ENCODE measurements at regions not wholly inside any gene's neighbourhood (a gene's known extent, or its start where the extent isn't known, plus 50 kb on each side); places are given as distances from the start of the nearest gene placed in this dataset.

- TF ChIP-seq CTCF (IDR thresholded peaks at IDR 0.05), result no peak
- TF ChIP-seq POLR2A (IDR thresholded peaks at IDR 0.05), result no peak
Measured at GRCh38 chr7:46879783-46880182, 702.1 kb downstream of the TNS3 start.
